Astrocyte of the cerebellum (primary cell): ENCODE measurements at regions not wholly inside any gene's neighbourhood (a gene's known extent, or its start where the extent isn't known, plus 50 kb on each side); places are given as distances from the start of the nearest gene placed in this dataset.

Source experiments
- DNase-seq: peaks from one replicate; pipeline ENCODE4 v3.0.0-alpha.2; 2011; ENCODE audit warnings: low read depth
- H3K4me3 ChIP-seq: 2 replicates; pipeline ENCODE4 v1.5.1; 2011; ENCODE audit warnings: mild to moderate bottlenecking, low read depth, low read length, moderate library complexity
- CTCF ChIP-seq: IDR thresholded peaks from 2 replicates; pipeline ENCODE4 v1.5.1; 2012; ENCODE audit warnings: low read length, low read depth, moderate library complexity, mild to moderate bottlenecking; ENCODE audit errors: missing control alignments
- in situ Hi-C: cut with HindIII; loops from 2 replicates; pipeline ENCODE4 v1.10.0; 2017; ENCODE audit warnings: low sequenced_read_pairs

- DNase-seq = no peak
- no peak overlapping the region for H3K4me3 ChIP-seq
- in situ Hi-C loops = no loop called here
- no peak for TF ChIP-seq CTCF
Measured at GRCh38 chr4:152169683-152170082, 366.2 kb downstream of the FBXW7 start.

- no peak for DNase-seq
- no peak for TF ChIP-seq CTCF
- in situ Hi-C loops = no loop called here
- H3K4me3 ChIP-seq = no peak overlapping the region
Measured at GRCh38 chr4:152168987-152169616, 366.8 kb downstream of the FBXW7 start.

- no peak overlapping the region for H3K4me3 ChIP-seq
- TF ChIP-seq CTCF = no peak
- in situ Hi-C loops = no loop called here
- no peak for DNase-seq
Measured at GRCh38 chr4:152166567-152166966, 369.3 kb downstream of the FBXW7 start.

GRCh38 chr4:152165846-152166245, 370.0 kb downstream of the FBXW7 start:
- no peak for TF ChIP-seq CTCF
- DNase-seq = no peak
- in situ Hi-C loops = no loop called here
- no peak overlapping the region for H3K4me3 ChIP-seq

GRCh38 chr4:152165146-152165545, 370.7 kb downstream of the FBXW7 start:
- DNase-seq = no peak
- in situ Hi-C loops = no loop called here
- no peak for TF ChIP-seq CTCF
- no peak overlapping the region for H3K4me3 ChIP-seq

- no peak for TF ChIP-seq CTCF
- H3K4me3 ChIP-seq = no peak overlapping the region
- DNase-seq = no peak
- in situ Hi-C loops = no loop called here
Measured at GRCh38 chr4:152164561-152164960, 371.3 kb downstream of the FBXW7 start.

GRCh38 chr4:152162331-152162697, 373.6 kb downstream of the FBXW7 start:
- in situ Hi-C loops = no loop called here
- no peak for DNase-seq
- TF ChIP-seq CTCF = no peak
- H3K4me3 ChIP-seq = no peak overlapping the region
